GM23338 (cell line): ENCODE measurements at regions not wholly inside any gene's neighbourhood (a gene's known extent, or its start where the extent isn't known, plus 50 kb on each side); places are given as distances from the start of the nearest gene placed in this dataset.

Experiments
- CREB1 ChIP-seq: fragments of 250-450 bp; sonication (Bioruptor Pico); IDR thresholded peaks from 2 replicates; pipeline ENCODE4 v1.5.0; 2020; ENCODE audit warnings: low read depth, mild to moderate bottlenecking, moderate library complexity
- EZH2 ChIP-seq: fragments of 200-600 bp; sonication (generic); IDR thresholded peaks from one replicate; pipeline ENCODE4 v1.8.0; 2017; ENCODE audit warnings: antibody characterized with exemption, mild to moderate bottlenecking, low read depth; ENCODE audit not compliant: unreplicated experiment
- EZH2phosphoT487 ChIP-seq: fragments of 200-600 bp; sonication (generic); IDR thresholded peaks from one replicate; pipeline ENCODE4 v1.8.1; 2018; ENCODE audit warnings: antibody characterized with exemption; ENCODE audit not compliant: unreplicated experiment
- JUNB ChIP-seq: IDR thresholded peaks from one replicate; pipeline ENCODE4 v1.6.1; 2016; ENCODE audit warnings: antibody characterized with exemption; ENCODE audit not compliant: unreplicated experiment
- NANOG ChIP-seq: IDR thresholded peaks from 2 replicates; pipeline ENCODE4 v1.6.1; 2016; ENCODE audit warnings: antibody characterized with exemption, borderline replicate concordance
- POLR2AphosphoS5 ChIP-seq: IDR thresholded peaks from 2 replicates; pipeline ENCODE4 v1.6.1; 2016; ENCODE audit warnings: antibody characterized with exemption, low read depth
- STAT1 ChIP-seq: IDR thresholded peaks from one replicate; pipeline ENCODE4 v1.6.1; 2016; ENCODE audit warnings: antibody characterized with exemption; ENCODE audit not compliant: unreplicated experiment
- ZNF114 ChIP-seq: fragments of 250-450 bp; sonication (Bioruptor Pico); IDR thresholded peaks from 2 replicates; pipeline ENCODE4 v1.5.0; 2020; ENCODE audit warnings: mild to moderate bottlenecking, moderate library complexity
- ZNF331 ChIP-seq: fragments of 250-450 bp; sonication (Bioruptor Pico); IDR thresholded peaks from 2 replicates; pipeline ENCODE4 v1.5.0; 2020; ENCODE audit warnings: low read depth, mild to moderate bottlenecking, moderate library complexity
- ZNF462 ChIP-seq: fragments of 250-450 bp; sonication (Bioruptor Pico); IDR thresholded peaks from 2 replicates; pipeline ENCODE4 v1.5.0; 2020; ENCODE audit warnings: mild to moderate bottlenecking, moderate library complexity
- TF ChIP-seq, protein P1 (sequence below), 2 experiments: fragments of 200-600 bp in 1 of 2; sonication (generic) in 1 of 2; conservative IDR thresholded peaks; 2 replicates each; pipeline versions ENCODE4 v1.5.1 to v1.6.1; 2016 to 2017; ENCODE audit warnings: antibody characterized with exemption in 2 of 2, low read depth in 2 of 2, mild to moderate bottlenecking in 2 of 2, moderate library complexity in 1 of 2
- TF ChIP-seq, protein P2 (sequence below): IDR thresholded peaks from one replicate; pipeline ENCODE4 v1.6.1; 2018; ENCODE audit warnings: antibody characterized with exemption; ENCODE audit not compliant: unreplicated experiment
- TF ChIP-seq, protein P3 (sequence below): IDR thresholded peaks from 2 replicates; pipeline ENCODE4 v1.6.1; 2016; ENCODE audit warnings: antibody characterized with exemption

GRCh38 chr1:163574119-163574518 is 252.4 kb downstream of the NUF2 start:
- TF ChIP-seq EZH2 (no peak), CREB1 (CRISPR knock-in tag) (no peak), ZNF114 (CRISPR knock-in tag) (no peak), POLR2AphosphoS5 (no peak), STAT1 (no peak), EZH2phosphoT487 (no peak), NANOG (no peak), ZNF331 (CRISPR knock-in tag) (no peak), JUNB (no peak), ZNF462 (CRISPR knock-in tag) (no peak)
- TF ChIP-seq, protein P1, sequence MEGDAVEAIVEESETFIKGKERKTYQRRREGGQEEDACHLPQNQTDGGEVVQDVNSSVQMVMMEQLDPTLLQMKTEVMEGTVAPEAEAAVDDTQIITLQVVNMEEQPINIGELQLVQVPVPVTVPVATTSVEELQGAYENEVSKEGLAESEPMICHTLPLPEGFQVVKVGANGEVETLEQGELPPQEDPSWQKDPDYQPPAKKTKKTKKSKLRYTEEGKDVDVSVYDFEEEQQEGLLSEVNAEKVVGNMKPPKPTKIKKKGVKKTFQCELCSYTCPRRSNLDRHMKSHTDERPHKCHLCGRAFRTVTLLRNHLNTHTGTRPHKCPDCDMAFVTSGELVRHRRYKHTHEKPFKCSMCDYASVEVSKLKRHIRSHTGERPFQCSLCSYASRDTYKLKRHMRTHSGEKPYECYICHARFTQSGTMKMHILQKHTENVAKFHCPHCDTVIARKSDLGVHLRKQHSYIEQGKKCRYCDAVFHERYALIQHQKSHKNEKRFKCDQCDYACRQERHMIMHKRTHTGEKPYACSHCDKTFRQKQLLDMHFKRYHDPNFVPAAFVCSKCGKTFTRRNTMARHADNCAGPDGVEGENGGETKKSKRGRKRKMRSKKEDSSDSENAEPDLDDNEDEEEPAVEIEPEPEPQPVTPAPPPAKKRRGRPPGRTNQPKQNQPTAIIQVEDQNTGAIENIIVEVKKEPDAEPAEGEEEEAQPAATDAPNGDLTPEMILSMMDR (conservative IDR thresholded peaks at IDR 0.05; ENCODE audit: low read depth in 2 of 2): no peak
- TF ChIP-seq, protein P2, sequence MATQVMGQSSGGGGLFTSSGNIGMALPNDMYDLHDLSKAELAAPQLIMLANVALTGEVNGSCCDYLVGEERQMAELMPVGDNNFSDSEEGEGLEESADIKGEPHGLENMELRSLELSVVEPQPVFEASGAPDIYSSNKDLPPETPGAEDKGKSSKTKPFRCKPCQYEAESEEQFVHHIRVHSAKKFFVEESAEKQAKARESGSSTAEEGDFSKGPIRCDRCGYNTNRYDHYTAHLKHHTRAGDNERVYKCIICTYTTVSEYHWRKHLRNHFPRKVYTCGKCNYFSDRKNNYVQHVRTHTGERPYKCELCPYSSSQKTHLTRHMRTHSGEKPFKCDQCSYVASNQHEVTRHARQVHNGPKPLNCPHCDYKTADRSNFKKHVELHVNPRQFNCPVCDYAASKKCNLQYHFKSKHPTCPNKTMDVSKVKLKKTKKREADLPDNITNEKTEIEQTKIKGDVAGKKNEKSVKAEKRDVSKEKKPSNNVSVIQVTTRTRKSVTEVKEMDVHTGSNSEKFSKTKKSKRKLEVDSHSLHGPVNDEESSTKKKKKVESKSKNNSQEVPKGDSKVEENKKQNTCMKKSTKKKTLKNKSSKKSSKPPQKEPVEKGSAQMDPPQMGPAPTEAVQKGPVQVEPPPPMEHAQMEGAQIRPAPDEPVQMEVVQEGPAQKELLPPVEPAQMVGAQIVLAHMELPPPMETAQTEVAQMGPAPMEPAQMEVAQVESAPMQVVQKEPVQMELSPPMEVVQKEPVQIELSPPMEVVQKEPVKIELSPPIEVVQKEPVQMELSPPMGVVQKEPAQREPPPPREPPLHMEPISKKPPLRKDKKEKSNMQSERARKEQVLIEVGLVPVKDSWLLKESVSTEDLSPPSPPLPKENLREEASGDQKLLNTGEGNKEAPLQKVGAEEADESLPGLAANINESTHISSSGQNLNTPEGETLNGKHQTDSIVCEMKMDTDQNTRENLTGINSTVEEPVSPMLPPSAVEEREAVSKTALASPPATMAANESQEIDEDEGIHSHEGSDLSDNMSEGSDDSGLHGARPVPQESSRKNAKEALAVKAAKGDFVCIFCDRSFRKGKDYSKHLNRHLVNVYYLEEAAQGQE: no peak
- TF ChIP-seq, protein P3, sequence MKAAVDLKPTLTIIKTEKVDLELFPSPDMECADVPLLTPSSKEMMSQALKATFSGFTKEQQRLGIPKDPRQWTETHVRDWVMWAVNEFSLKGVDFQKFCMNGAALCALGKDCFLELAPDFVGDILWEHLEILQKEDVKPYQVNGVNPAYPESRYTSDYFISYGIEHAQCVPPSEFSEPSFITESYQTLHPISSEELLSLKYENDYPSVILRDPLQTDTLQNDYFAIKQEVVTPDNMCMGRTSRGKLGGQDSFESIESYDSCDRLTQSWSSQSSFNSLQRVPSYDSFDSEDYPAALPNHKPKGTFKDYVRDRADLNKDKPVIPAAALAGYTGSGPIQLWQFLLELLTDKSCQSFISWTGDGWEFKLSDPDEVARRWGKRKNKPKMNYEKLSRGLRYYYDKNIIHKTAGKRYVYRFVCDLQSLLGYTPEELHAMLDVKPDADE: no peak
